ENCODE measurements at regions not wholly inside any gene's neighbourhood (a gene's known extent, or its start where the extent isn't known, plus 50 kb on each side); places are given as distances from the start of the nearest gene placed in this dataset.

- H3K27me3 ChIP-seq (ENCODE audit: insufficient read depth, poor library complexity, severe bottlenecking): no peaks in the 10 kb centered on the region
- DNase-seq (ENCODE audit: low read depth in 1 of 2, low spot score in 1 of 2): no peak
- TF ChIP-seq GABPA (IDR thresholded peaks at IDR 0.05; ENCODE audit: low read depth) (no peak), SPI1 (IDR thresholded peaks at IDR 0.05; ENCODE audit: borderline replicate concordance, low read depth) (no peak), POLR2AphosphoS5 (IDR thresholded peaks at IDR 0.05; ENCODE audit: low read depth) (no peak), REST (IDR thresholded peaks at IDR 0.05; ENCODE audit: insufficient replicate concordance, low read depth) (no peak)
- TF ChIP-seq, protein P1, sequence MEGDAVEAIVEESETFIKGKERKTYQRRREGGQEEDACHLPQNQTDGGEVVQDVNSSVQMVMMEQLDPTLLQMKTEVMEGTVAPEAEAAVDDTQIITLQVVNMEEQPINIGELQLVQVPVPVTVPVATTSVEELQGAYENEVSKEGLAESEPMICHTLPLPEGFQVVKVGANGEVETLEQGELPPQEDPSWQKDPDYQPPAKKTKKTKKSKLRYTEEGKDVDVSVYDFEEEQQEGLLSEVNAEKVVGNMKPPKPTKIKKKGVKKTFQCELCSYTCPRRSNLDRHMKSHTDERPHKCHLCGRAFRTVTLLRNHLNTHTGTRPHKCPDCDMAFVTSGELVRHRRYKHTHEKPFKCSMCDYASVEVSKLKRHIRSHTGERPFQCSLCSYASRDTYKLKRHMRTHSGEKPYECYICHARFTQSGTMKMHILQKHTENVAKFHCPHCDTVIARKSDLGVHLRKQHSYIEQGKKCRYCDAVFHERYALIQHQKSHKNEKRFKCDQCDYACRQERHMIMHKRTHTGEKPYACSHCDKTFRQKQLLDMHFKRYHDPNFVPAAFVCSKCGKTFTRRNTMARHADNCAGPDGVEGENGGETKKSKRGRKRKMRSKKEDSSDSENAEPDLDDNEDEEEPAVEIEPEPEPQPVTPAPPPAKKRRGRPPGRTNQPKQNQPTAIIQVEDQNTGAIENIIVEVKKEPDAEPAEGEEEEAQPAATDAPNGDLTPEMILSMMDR (IDR thresholded peaks at IDR 0.05; ENCODE audit: insufficient read depth, low read length): no peak
Measured at GRCh38 chr22:48736593-48737460, 1090.8 kb downstream of the BRD1 start.

GRCh38 chr22:48734961-48735360 is 1092.7 kb downstream of the BRD1 start:
- H3K4me3 ChIP-seq (replicated peaks; ENCODE audit: insufficient read depth, low read length): no peak overlapping the region
- DNase-seq (ENCODE audit: low read depth in 1 of 2, low spot score in 1 of 2): no peak
- H3K27me3 ChIP-seq (ENCODE audit: insufficient read depth, poor library complexity, severe bottlenecking): no peaks in the 10 kb centered on the region
- no peak overlapping the region for H3K27ac ChIP-seq (replicated peaks)
- TF ChIP-seq, protein P1 (IDR thresholded peaks at IDR 0.05; ENCODE audit: insufficient read depth, low read length): no peak
- TF ChIP-seq POLR2AphosphoS5 (IDR thresholded peaks at IDR 0.05; ENCODE audit: low read depth): no peak
- TF ChIP-seq GABPA (IDR thresholded peaks at IDR 0.05; ENCODE audit: low read depth): no peak
- no peak for TF ChIP-seq REST (IDR thresholded peaks at IDR 0.05; ENCODE audit: insufficient replicate concordance, low read depth)
- no peak for TF ChIP-seq SPI1 (IDR thresholded peaks at IDR 0.05; ENCODE audit: borderline replicate concordance, low read depth)

More at GRCh38 chr22:48736593-48737460, 1090.8 kb downstream of the BRD1 start:
- H3K4me3 ChIP-seq (replicated peaks; ENCODE audit: insufficient read depth, low read length): no peak overlapping the region
- H3K27ac ChIP-seq (replicated peaks): no peak overlapping the region

DNA sequence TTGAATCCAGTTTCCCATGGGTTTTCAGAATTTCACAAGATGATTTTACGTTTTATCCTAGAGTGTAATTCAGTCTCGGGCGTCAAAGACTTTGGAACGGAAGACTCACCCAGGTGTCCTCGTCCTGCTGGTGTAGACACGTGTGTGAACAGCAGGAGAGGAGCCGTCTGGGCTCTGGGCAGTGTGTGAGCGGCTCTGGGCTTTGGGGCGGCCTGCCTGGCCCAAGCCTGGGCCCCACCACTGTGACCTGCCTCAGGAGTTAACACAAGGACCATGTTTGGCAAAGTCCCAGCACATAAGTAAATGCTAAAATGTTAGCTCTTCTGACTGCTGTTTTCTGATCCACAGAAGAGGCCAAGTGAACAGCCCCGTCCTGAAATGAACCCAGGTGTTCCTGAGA is 1093.3 kb downstream of the BRD1 start:
- H3K27ac ChIP-seq (replicated peaks): no peak overlapping the region
- no peak overlapping the region for H3K4me3 ChIP-seq (replicated peaks; ENCODE audit: insufficient read depth, low read length)
- TF ChIP-seq SPI1 (IDR thresholded peaks at IDR 0.05; ENCODE audit: borderline replicate concordance, low read depth) (no peak), REST (IDR thresholded peaks at IDR 0.05; ENCODE audit: insufficient replicate concordance, low read depth) (no peak), GABPA (IDR thresholded peaks at IDR 0.05; ENCODE audit: low read depth) (no peak), POLR2AphosphoS5 (IDR thresholded peaks at IDR 0.05; ENCODE audit: low read depth) (no peak)
- TF ChIP-seq, protein P1 (IDR thresholded peaks at IDR 0.05; ENCODE audit: insufficient read depth, low read length): no peak
- no peaks in the 10 kb centered on the region for H3K27me3 ChIP-seq (ENCODE audit: insufficient read depth, poor library complexity, severe bottlenecking)
- no peak for DNase-seq (ENCODE audit: low read depth in 1 of 2, low spot score in 1 of 2)

Measured in HL-60 (cell line).